IMR-90 (cell line): ENCODE measurements at regions not wholly inside any gene's neighbourhood (a gene's known extent, or its start where the extent isn't known, plus 50 kb on each side); places are given as distances from the start of the nearest gene placed in this dataset.

Experiments
- ATAC-seq: fragments of 200-7000 bp; cut with Tn5 transposase; 2 replicates; pipeline ENCODE4 v1.9.1; 2020; ENCODE audit warnings: low read depth, mild to moderate bottlenecking, moderate library complexity
- BruUV-seq: library from RNA; stranded (reverse); fragments of 400-500 nt; replicated peaks from 2 replicates; lab custom pipeline; 2021; lab: Mats Ljungman, UMichigan
- CTCF ChIA-PET: fragments of 300-600 bp; formaldehyde crosslinking; extraction: SDS; loops from one replicate; lab custom pipeline; 2021; ENCODE audit warnings: antibody characterized with exemption; lab: Yijun Ruan, JAX
- POLR2A ChIA-PET: fragments of 300-600 bp; sonication (Branson Sonifier 250); formaldehyde crosslinking; loops from one replicate; lab custom pipeline; 2022; ENCODE audit warnings: antibody characterized with exemption; ENCODE audit not compliant: unreplicated experiment; lab: Charles Lee
- DNase-seq: peaks from one replicate; pipeline ENCODE4 v3.0.0; 2013
- H2AFZ ChIP-seq: replicated peaks from 2 replicates; pipeline ENCODE3; 2013; ENCODE audit warnings: low read length, mild to moderate bottlenecking; ENCODE audit not compliant: poor library complexity
- H2AK5ac ChIP-seq: 2 replicates; pipeline ENCODE4 v1.6.1; 2013; ENCODE audit warnings: low read depth, low read length, inconsistent platforms
- H2AK9ac ChIP-seq: replicated peaks from 2 replicates; pipeline ENCODE3; 2013; ENCODE audit warnings: mild to moderate bottlenecking, low read depth, low read length, moderate library complexity; ENCODE audit not compliant: poor library complexity
- H2BK120ac ChIP-seq: 2 replicates; pipeline ENCODE4 v1.6.1; 2013; ENCODE audit warnings: low read depth, low read length, inconsistent platforms
- H2BK15ac ChIP-seq: 3 replicates; pipeline ENCODE4 v1.6.1; 2013; ENCODE audit warnings: low read depth, low read length, inconsistent platforms
- H2BK20ac ChIP-seq: 2 replicates; pipeline ENCODE4 v1.6.1; 2013; ENCODE audit warnings: low read depth, mild to moderate bottlenecking, inconsistent platforms, low read length, moderate library complexity
- H2BK5ac ChIP-seq: 2 replicates; pipeline ENCODE4 v1.6.1; 2013; ENCODE audit warnings: mild to moderate bottlenecking, low read depth, low read length, inconsistent platforms; ENCODE audit not compliant: poor library complexity, severe bottlenecking
- H3K14ac ChIP-seq: replicated peaks from 2 replicates; pipeline ENCODE4 v1.6.1; 2013; ENCODE audit warnings: low read depth, low read length, inconsistent platforms
- H3K18ac ChIP-seq: 2 replicates; pipeline ENCODE4 v1.6.1; 2013; ENCODE audit warnings: low read depth, low read length, control low read depth
- H3K23ac ChIP-seq: 2 replicates; pipeline ENCODE4 v1.6.1; 2013; ENCODE audit warnings: low read depth, low read length, inconsistent platforms
- H3K27ac ChIP-seq: 2 replicates; pipeline ENCODE4 v1.5.1; 2013; ENCODE audit warnings: mild to moderate bottlenecking, control low read depth, low read length; ENCODE audit not compliant: insufficient read depth
- H3K27me3 ChIP-seq: 2 replicates; pipeline ENCODE4 v1.6.1; 2013; ENCODE audit warnings: low read length; ENCODE audit not compliant: control insufficient read depth, insufficient read depth
- H3K36me3 ChIP-seq: 2 replicates; pipeline ENCODE4 v1.6.1; 2013; ENCODE audit warnings: low read length, mixed read lengths; ENCODE audit not compliant: control insufficient read depth, insufficient read depth
- H3K4ac ChIP-seq: 2 replicates; pipeline ENCODE4 v1.6.1; 2013; ENCODE audit warnings: low read depth, low read length, inconsistent platforms
- H3K4me1 ChIP-seq: 2 replicates; pipeline ENCODE4 v1.6.1; 2013; ENCODE audit warnings: low read length, mixed read lengths; ENCODE audit not compliant: control insufficient read depth, insufficient read depth
- H3K4me2 ChIP-seq: 2 replicates; pipeline ENCODE4 v1.6.1; 2013; ENCODE audit warnings: low read depth, mild to moderate bottlenecking, control low read depth, low read length, moderate library complexity
- H3K4me3 ChIP-seq: 2 replicates; pipeline ENCODE4 v1.5.1; 2013; ENCODE audit warnings: low read depth, mild to moderate bottlenecking, control low read depth, low read length, moderate library complexity; ENCODE audit not compliant: insufficient read depth
- H3K56ac ChIP-seq: 2 replicates; pipeline ENCODE4 v1.6.1; 2013; ENCODE audit warnings: low read length, inconsistent platforms; ENCODE audit not compliant: insufficient read depth; ENCODE audit errors: extremely low read depth
- H3K79me1 ChIP-seq, 2 experiments: 2 replicates each; pipeline ENCODE4 v1.6.1; 2013; ENCODE audit warnings: low read length in 2 of 2, inconsistent platforms in 1 of 2, low read depth in 1 of 2
- H3K9ac ChIP-seq: 2 replicates; pipeline ENCODE4 v1.6.1; 2013; ENCODE audit warnings: low read depth, low read length, control low read depth
- H3K9me1 ChIP-seq: 2 replicates; pipeline ENCODE4 v1.6.1; 2013; ENCODE audit warnings: low read length, inconsistent platforms; ENCODE audit not compliant: insufficient read depth
- H3K9me3 ChIP-seq: 2 replicates; pipeline ENCODE4 v1.6.1; 2013; ENCODE audit warnings: low read length; ENCODE audit not compliant: control insufficient read depth, insufficient read depth
- H4K20me1 ChIP-seq: 2 replicates; pipeline ENCODE4 v1.6.1; 2013; ENCODE audit warnings: low read length, inconsistent platforms; ENCODE audit not compliant: insufficient read depth
- H4K5ac ChIP-seq: 2 replicates; pipeline ENCODE4 v1.6.1; 2013; ENCODE audit warnings: mild to moderate bottlenecking, low read depth, low read length, control low read depth
- H4K8ac ChIP-seq, 2 experiments: 2 replicates each; pipeline ENCODE4 v1.6.1; 2013; ENCODE audit warnings: low read depth in 2 of 2, low read length in 2 of 2, control low read depth in 1 of 2, inconsistent platforms in 1 of 2
- H4K91ac ChIP-seq: 2 replicates; pipeline ENCODE4 v1.6.1; 2013; ENCODE audit warnings: low read depth, low read length, inconsistent platforms; ENCODE audit not compliant: insufficient read depth
- BHLHE40 ChIP-seq: fragments of 150-350 bp; IDR thresholded peaks from 2 replicates; pipeline ENCODE4 v1.6.1; 2016; ENCODE audit warnings: mild to moderate bottlenecking, low read depth, low read length
- CEBPB ChIP-seq: IDR thresholded peaks from 2 replicates; pipeline ENCODE4 v1.6.1; 2012; ENCODE audit warnings: low read depth, low read length, improper control_type of control experiment
- CHD1 ChIP-seq: IDR thresholded peaks from 2 replicates; pipeline ENCODE4 v1.6.1; 2012; ENCODE audit warnings: low read depth, low read length, improper control_type of control experiment
- CTCF ChIP-seq: conservative IDR thresholded peaks from 2 replicates; pipeline ENCODE4 v1.5.1; 2012; ENCODE audit warnings: mild to moderate bottlenecking, low read depth, low read length, improper control_type of control experiment
- ELK1 ChIP-seq: fragments of 150-350 bp; IDR thresholded peaks from 2 replicates; pipeline ENCODE4 v1.6.1; 2016; ENCODE audit warnings: low read depth, mild to moderate bottlenecking, low read length, moderate library complexity, borderline replicate concordance
- FOS ChIP-seq: fragments of 150-350 bp; IDR thresholded peaks from 2 replicates; pipeline ENCODE4 v1.6.1; 2016; ENCODE audit warnings: low read depth, low read length
- MAFK ChIP-seq: IDR thresholded peaks from 2 replicates; pipeline ENCODE4 v1.6.1; 2012; ENCODE audit warnings: low read depth, low read length, improper control_type of control experiment
- MAZ ChIP-seq: IDR thresholded peaks from 2 replicates; pipeline ENCODE4 v1.6.1; 2012; ENCODE audit warnings: low read depth, mild to moderate bottlenecking, low read length, improper control_type of control experiment, moderate library complexity, borderline replicate concordance
- MXI1 ChIP-seq: IDR thresholded peaks from 2 replicates; pipeline ENCODE4 v1.6.1; 2012; ENCODE audit warnings: low read depth, mild to moderate bottlenecking, low read length, moderate library complexity, borderline replicate concordance
- NFE2L2 ChIP-seq: fragments of 150-350 bp; IDR thresholded peaks from 2 replicates; pipeline ENCODE4 v1.6.1; 2016; ENCODE audit warnings: low read depth, mild to moderate bottlenecking, low read length
- POLR2A ChIP-seq: IDR thresholded peaks from 2 replicates; pipeline ENCODE4 v1.6.1; 2012; ENCODE audit warnings: mild to moderate bottlenecking, low read depth, low read length
- RAD21 ChIP-seq: IDR thresholded peaks from 2 replicates; pipeline ENCODE4 v1.6.1; 2012; ENCODE audit warnings: low read length, improper control_type of control experiment
- RCOR1 ChIP-seq: IDR thresholded peaks from 2 replicates; pipeline ENCODE4 v1.6.1; 2012; ENCODE audit warnings: mild to moderate bottlenecking, low read length, improper control_type of control experiment; ENCODE audit not compliant: insufficient replicate concordance
- RFX5 ChIP-seq: IDR thresholded peaks from 2 replicates; pipeline ENCODE4 v1.8.0; 2012; ENCODE audit warnings: low read depth, mild to moderate bottlenecking, low read length, moderate library complexity
- SMC3 ChIP-seq: fragments of 150-350 bp; IDR thresholded peaks from 2 replicates; pipeline ENCODE4 v1.6.1; 2016; ENCODE audit warnings: low read depth, mild to moderate bottlenecking, antibody characterized with exemption, low read length, moderate library complexity
- USF2 ChIP-seq: fragments of 150-350 bp; IDR thresholded peaks from 2 replicates; pipeline ENCODE4 v1.6.1; 2017; ENCODE audit warnings: mild to moderate bottlenecking, antibody characterized with exemption, low read length, low read depth
- WGBS, 2 experiments: methylation state at CpG; one replicate each; pipeline versions ENCODE4 v1.1.5 to v1.1.7; 2013; ENCODE audit warnings: missing lambda C conversion rate in 2 of 2; ENCODE audit not compliant: insufficient read length in 1 of 2; ENCODE audit errors: extremely low coverage in 2 of 2; 5-methylcytosine and 5-hydroxymethylcytosine counted together
- dilution Hi-C: fragments of 300-500 bp; cut with HindIII; formaldehyde crosslinking; loops from one replicate; pipeline ENCODE4 v1.14.3; 2018; ENCODE audit warnings: low sequenced_read_pairs; ENCODE audit not compliant: unreplicated experiment
- in situ Hi-C: fragments of 300-500 bp; cut with MboI; formaldehyde crosslinking; loops from 3 replicates; pipeline ENCODE4 v1.14.3; 2019; ENCODE audit warnings: low sequenced_read_pairs, inconsistent platforms, mixed read lengths
- intact Hi-C: fragments of 100-400 bp; cut with micrococcal nuclease; formaldehyde crosslinking; loops from 2 replicates; pipeline ENCODE4 v1.10.0; 2022

- in situ Hi-C loops = no loop called here
- no peak for DNase-seq
- Histone ChIP-seq H4K5ac (no peak overlapping the region), H3K79me1 (no peaks in the 10 kb centered on the region), H4K91ac (no peak overlapping the region), H2BK15ac (no peak overlapping the region), H3K4ac (no peak overlapping the region), H3K56ac (no peak overlapping the region), H3K18ac (no peak overlapping the region), H3K27ac (no peak overlapping the region), H2BK20ac (no peak overlapping the region), H2BK5ac (no peak overlapping the region), H2AK9ac (no peak overlapping the region), H3K14ac (no peak overlapping the region), H3K4me3 (no peak overlapping the region), H4K8ac (no peak overlapping the region), H3K27me3 (no peaks in the 10 kb centered on the region), H3K9me1 (no peaks in the 10 kb centered on the region), H4K20me1 (no peaks in the 10 kb centered on the region), H3K4me2 (no peak overlapping the region), H3K4me1 (no peaks in the 10 kb centered on the region), H3K9me3 (no peaks in the 10 kb centered on the region), H3K36me3 (no peaks in the 10 kb centered on the region), H2AFZ (no peak overlapping the region), H3K23ac (no peak overlapping the region), H3K9ac (no peak overlapping the region), H2AK5ac (no peak overlapping the region), H2BK120ac (no peak overlapping the region)
- CTCF ChIA-PET = no interaction called here
- ATAC-seq = no peak
- POLR2A ChIA-PET = no interaction called here
- TF ChIP-seq MXI1 (no peak), POLR2A (no peak), NFE2L2 (no peak), RAD21 (no peak), CEBPB (no peak), SMC3 (no peak), CTCF (no peak), MAFK (no peak), ELK1 (no peak), RCOR1 (no peak), CHD1 (no peak), FOS (no peak), BHLHE40 (no peak), MAZ (no peak), RFX5 (no peak), USF2 (no peak)
- intact Hi-C loops = no loop called here
- dilution Hi-C loops = no loop called here
- no TSS peak for BruUV-seq
- 50% methylated on average over 3 of the region's 7 CpGs; no CpG with 5 or more reads in 1 of the 2 experiments for WGBS, 2 experiments
Observed at GRCh38 chr14:48598458-48598857, 923.1 kb upstream of the MDGA2 start.
